ENCODE measurements at regions not wholly inside any gene's neighbourhood (a gene's known extent, or its start where the extent isn't known, plus 50 kb on each side); places are given as distances from the start of the nearest gene placed in this dataset.

DNA sequence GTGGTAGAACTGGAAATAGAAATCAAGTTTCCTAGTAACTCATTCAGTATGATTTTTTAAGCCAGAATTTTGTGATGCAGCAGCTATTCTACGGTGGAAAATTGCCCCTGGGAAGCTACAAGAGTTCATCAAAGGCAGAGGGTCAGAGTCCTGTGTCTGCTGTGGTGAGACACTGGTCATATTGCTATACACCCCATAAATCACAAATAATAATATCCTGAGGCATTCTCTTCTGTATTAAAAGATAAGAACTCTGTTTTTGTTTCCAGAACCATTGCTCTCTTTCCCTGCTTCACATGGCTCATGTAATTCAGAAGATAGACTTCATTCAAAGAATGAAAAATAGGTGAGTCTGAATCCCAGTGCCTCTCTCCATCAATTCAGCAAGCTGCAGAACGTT lies 188.8 kb upstream of the NOCT start:
- TF ChIP-seq, protein P1, sequence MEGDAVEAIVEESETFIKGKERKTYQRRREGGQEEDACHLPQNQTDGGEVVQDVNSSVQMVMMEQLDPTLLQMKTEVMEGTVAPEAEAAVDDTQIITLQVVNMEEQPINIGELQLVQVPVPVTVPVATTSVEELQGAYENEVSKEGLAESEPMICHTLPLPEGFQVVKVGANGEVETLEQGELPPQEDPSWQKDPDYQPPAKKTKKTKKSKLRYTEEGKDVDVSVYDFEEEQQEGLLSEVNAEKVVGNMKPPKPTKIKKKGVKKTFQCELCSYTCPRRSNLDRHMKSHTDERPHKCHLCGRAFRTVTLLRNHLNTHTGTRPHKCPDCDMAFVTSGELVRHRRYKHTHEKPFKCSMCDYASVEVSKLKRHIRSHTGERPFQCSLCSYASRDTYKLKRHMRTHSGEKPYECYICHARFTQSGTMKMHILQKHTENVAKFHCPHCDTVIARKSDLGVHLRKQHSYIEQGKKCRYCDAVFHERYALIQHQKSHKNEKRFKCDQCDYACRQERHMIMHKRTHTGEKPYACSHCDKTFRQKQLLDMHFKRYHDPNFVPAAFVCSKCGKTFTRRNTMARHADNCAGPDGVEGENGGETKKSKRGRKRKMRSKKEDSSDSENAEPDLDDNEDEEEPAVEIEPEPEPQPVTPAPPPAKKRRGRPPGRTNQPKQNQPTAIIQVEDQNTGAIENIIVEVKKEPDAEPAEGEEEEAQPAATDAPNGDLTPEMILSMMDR (IDR thresholded peaks at IDR 0.05; ENCODE audit: partially characterized antibody, unreplicated experiment) = no peak
- no peak for DNase-seq
- Mint-ChIP-seq H3K4me3 (ENCODE audit: unreplicated experiment) (no peak overlapping the region), H3K27ac (ENCODE audit: unreplicated experiment) (no peak overlapping the region), H3K9me3 (ENCODE audit: unreplicated experiment) (no peaks in the 10 kb centered on the region), H3K36me3 (ENCODE audit: unreplicated experiment) (no peaks in the 10 kb centered on the region), H3K4me1 (ENCODE audit: low read depth, unreplicated experiment) (no peaks in the 10 kb centered on the region), H3K27me3 (ENCODE audit: unreplicated experiment) (no peaks in the 10 kb centered on the region)

DNA sequence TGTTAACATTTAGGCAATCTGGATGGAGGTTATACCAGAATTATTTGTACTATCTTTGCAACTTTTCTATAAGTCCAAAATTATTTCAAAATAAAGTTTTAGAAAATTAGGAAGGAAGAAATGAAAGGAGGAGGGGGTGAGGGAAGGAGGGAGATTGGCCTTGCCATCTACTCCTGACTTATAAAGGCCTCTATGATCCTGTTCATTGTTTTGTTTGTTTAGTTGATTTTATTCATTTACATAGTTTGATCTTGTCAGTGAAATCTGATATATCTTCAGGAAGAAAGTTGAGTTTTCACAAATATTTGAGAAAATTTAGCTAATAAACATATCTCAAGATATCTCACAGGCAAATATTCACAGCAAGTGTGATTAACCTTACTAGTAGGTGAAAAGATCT lies 189.3 kb upstream of the NOCT start:
- no peaks in the 10 kb centered on the region for H3K27me3 Mint-ChIP-seq (ENCODE audit: unreplicated experiment)

DNA sequence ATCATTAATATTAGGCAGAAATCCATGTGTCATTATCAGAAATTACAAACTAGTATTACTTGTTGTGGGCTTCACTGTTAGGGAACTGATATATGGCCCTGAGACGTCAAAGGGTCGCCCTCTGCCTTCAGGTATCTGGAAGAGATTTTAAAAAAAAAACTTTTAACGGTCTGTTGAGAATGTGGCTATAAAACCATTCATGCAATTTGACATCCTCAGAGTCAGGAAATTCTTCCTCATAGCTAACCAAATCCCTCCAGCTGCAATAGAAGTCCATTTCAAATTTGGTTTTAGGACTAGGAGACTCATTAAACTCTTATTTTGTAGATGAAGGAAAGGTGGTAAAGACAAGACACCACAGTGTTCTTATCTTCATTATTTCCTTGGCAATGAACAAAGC lies 194.2 kb upstream of the NOCT start:
- Mint-ChIP-seq H3K27ac (ENCODE audit: unreplicated experiment) (no peak overlapping the region), H3K36me3 (ENCODE audit: unreplicated experiment) (peaks cover 4% of the 10 kb centered on the region), H3K9me3 (ENCODE audit: unreplicated experiment) (peaks cover 2% of the 10 kb centered on the region), H3K27me3 (ENCODE audit: unreplicated experiment) (peaks cover 2% of the 10 kb centered on the region), H3K4me1 (ENCODE audit: low read depth, unreplicated experiment) (no peaks in the 10 kb centered on the region), H3K4me3 (ENCODE audit: unreplicated experiment) (no peak overlapping the region)
- TF ChIP-seq, protein P1 (IDR thresholded peaks at IDR 0.05; ENCODE audit: partially characterized antibody, unreplicated experiment) = no peak
- no peak for DNase-seq

More for the DNA sequence above, 189.3 kb upstream of the NOCT start:
- Mint-ChIP-seq H3K4me3 (ENCODE audit: unreplicated experiment) (no peak overlapping the region), H3K4me1 (ENCODE audit: low read depth, unreplicated experiment) (no peaks in the 10 kb centered on the region), H3K9me3 (ENCODE audit: unreplicated experiment) (no peaks in the 10 kb centered on the region), H3K27ac (ENCODE audit: unreplicated experiment) (no peak overlapping the region), H3K36me3 (ENCODE audit: unreplicated experiment) (no peaks in the 10 kb centered on the region)
- no peak for DNase-seq
- TF ChIP-seq, protein P1 (IDR thresholded peaks at IDR 0.05; ENCODE audit: partially characterized antibody, unreplicated experiment) = no peak

DNA sequence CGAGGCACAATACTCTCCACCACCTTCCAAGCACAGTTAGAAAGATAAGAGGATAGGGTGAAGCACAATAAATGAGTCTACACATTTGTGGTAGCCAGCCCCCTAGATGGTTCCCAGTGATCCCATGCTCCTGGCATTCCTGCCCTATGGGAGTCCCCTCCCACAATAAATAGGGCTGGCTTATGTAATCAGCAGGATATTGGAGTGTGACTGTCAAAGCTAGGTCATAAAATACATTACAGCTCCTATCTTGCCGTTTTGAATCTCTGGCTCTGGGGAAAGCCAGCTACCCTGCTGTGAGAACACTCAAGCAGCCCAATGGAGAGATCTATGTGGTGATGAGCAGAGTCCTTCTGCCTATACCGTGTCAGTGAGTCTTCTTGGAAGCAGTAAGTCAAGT lies 198.7 kb upstream of the NOCT start:
- H3K4me1 Mint-ChIP-seq (ENCODE audit: low read depth, unreplicated experiment) = no peaks in the 10 kb centered on the region
- H3K27ac Mint-ChIP-seq (ENCODE audit: unreplicated experiment) = no peak overlapping the region
- TF ChIP-seq, protein P1 (IDR thresholded peaks at IDR 0.05; ENCODE audit: partially characterized antibody, unreplicated experiment) = no peak
- peaks cover 3% of the 10 kb centered on the region for H3K9me3 Mint-ChIP-seq (ENCODE audit: unreplicated experiment)
- H3K4me3 Mint-ChIP-seq (ENCODE audit: unreplicated experiment) = no peak overlapping the region
- peaks cover 4% of the 10 kb centered on the region for H3K36me3 Mint-ChIP-seq (ENCODE audit: unreplicated experiment)
- no peak for DNase-seq
- H3K27me3 Mint-ChIP-seq (ENCODE audit: unreplicated experiment) = peaks cover 2% of the 10 kb centered on the region

DNA sequence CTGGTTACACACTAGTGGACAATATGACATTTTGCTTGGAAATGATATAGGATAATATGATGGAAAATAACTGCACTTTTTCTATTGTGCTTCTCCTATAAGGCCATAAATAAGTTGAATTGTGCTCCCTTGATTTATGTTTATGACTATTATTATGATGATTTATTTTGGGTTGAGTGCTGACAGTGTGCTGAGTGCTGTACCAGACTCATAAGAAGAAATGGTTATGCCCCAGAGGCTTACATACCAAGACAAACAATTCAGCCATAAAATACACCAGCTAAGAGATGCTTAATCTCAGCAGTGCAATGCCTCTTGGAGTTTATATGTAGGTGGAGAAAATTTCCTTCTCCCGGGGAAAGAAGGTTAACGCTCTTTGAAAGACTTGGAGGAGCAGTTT lies 199.8 kb upstream of the NOCT start:
- no peak overlapping the region for H3K4me3 Mint-ChIP-seq (ENCODE audit: unreplicated experiment)
- TF ChIP-seq, protein P1 (IDR thresholded peaks at IDR 0.05; ENCODE audit: partially characterized antibody, unreplicated experiment) = no peak
- H3K4me1 Mint-ChIP-seq (ENCODE audit: low read depth, unreplicated experiment) = no peaks in the 10 kb centered on the region
- H3K9me3 Mint-ChIP-seq (ENCODE audit: unreplicated experiment) = peaks cover 3% of the 10 kb centered on the region
- H3K27me3 Mint-ChIP-seq (ENCODE audit: unreplicated experiment) = peaks cover 2% of the 10 kb centered on the region
- H3K27ac Mint-ChIP-seq (ENCODE audit: unreplicated experiment) = no peak overlapping the region
- DNase-seq = no peak
- H3K36me3 Mint-ChIP-seq (ENCODE audit: unreplicated experiment) = peaks cover 4% of the 10 kb centered on the region
